GM12878 (cell line): ENCODE measurements at regions not wholly inside any gene's neighbourhood (a gene's known extent, or its start where the extent isn't known, plus 50 kb on each side); places are given as distances from the start of the nearest gene placed in this dataset.

Experiments used
- ATAC-seq: fragments of 200-7000 bp; cut with Tn5 transposase; 3 replicates; pipeline ENCODE4 v1.9.1; 2020; ENCODE audit warnings: mild to moderate bottlenecking, moderate library complexity
- BruUV-seq: library from RNA; stranded (reverse); fragments of 400-500 nt; replicated peaks from 2 replicates; lab custom pipeline; 2021; lab: Mats Ljungman, UMichigan
- CTCF ChIA-PET: fragments of 300-600 bp; sonication (Branson Sonifier 250); formaldehyde crosslinking; extraction: SDS; loops from one replicate; lab custom pipeline; 2021; ENCODE audit warnings: inconsistent platforms; lab: Yijun Ruan, JAX
- POLR2A ChIA-PET: fragments of 350-600 bp; formaldehyde crosslinking; extraction: SDS; loops from one replicate; lab custom pipeline; 2021; ENCODE audit warnings: inconsistent platforms; lab: Charles Lee
- RAD21 ChIA-PET: fragments of 300-600 bp; sonication (Branson Sonifier 250); formaldehyde crosslinking; loops from one replicate; lab custom pipeline; 2023; ENCODE audit warnings: antibody characterized with exemption; ENCODE audit not compliant: unreplicated experiment; lab: Charles Lee
- SMC1A ChIA-PET: fragments of 300-600 bp; sonication (Branson Sonifier 250); formaldehyde crosslinking; loops from one replicate; lab custom pipeline; 2023; ENCODE audit not compliant: unreplicated experiment, uncharacterized antibody; lab: Charles Lee
- DNase-seq: peaks from one replicate; pipeline ENCODE4 v3.0.0-alpha.2; 2011; ENCODE audit warnings: low read depth, low spot score
- FAIRE-seq: peaks from 3 replicates; lab custom pipeline; 2011; peaks lifted over from hg19 to GRCh38; lab: Jason Lieb, UNC
- H2AFZ ChIP-seq: 2 replicates; pipeline ENCODE4 v1.6.0; 2011; ENCODE audit warnings: low read depth, low read length, control low read depth; ENCODE audit not compliant: control insufficient read depth
- H3K27ac ChIP-seq: 2 replicates; pipeline ENCODE4 v1.5.1; 2011; ENCODE audit warnings: control low read depth; ENCODE audit not compliant: control insufficient read depth, insufficient read depth
- H3K27me3 ChIP-seq, 2 experiments: replicated peaks in 1 of 2; 2 replicates each; pipeline versions ENCODE4 v1.6.0 to v1.6.1; 2011; ENCODE audit warnings: low read length in 1 of 2; ENCODE audit not compliant: control insufficient read depth in 2 of 2, insufficient read depth in 2 of 2
- H3K36me3 ChIP-seq, 2 experiments: 2 replicates each; pipeline ENCODE4 v1.5.1; 2011; ENCODE audit warnings: low read length in 1 of 2; ENCODE audit not compliant: control insufficient read depth in 2 of 2, insufficient read depth in 2 of 2
- H3K4me1 ChIP-seq: 2 replicates; pipeline ENCODE4 v1.6.1; 2011; ENCODE audit warnings: mild to moderate bottlenecking, low read length, moderate library complexity, mixed read lengths; ENCODE audit not compliant: control insufficient read depth, insufficient read depth
- H3K4me2 ChIP-seq: 2 replicates; pipeline ENCODE4 v1.6.0; 2011; ENCODE audit warnings: control low read depth; ENCODE audit not compliant: control insufficient read depth, insufficient read depth
- H3K4me3 ChIP-seq: fragments of 200-600 bp; sonication (generic); 2 replicates; pipeline ENCODE4 v1.5.1; 2016
- H3K79me2 ChIP-seq: 2 replicates; pipeline ENCODE4 v1.6.0; 2011; ENCODE audit warnings: low read length; ENCODE audit not compliant: control insufficient read depth, insufficient read depth
- H3K9ac ChIP-seq: 2 replicates; pipeline ENCODE4 v1.8.0; 2011; ENCODE audit warnings: low read length, control low read depth, mixed read lengths; ENCODE audit not compliant: control insufficient read depth, insufficient read depth
- H3K9me3 ChIP-seq: replicated peaks from 3 replicates; pipeline ENCODE4 v1.5.1; 2011; ENCODE audit warnings: mild to moderate bottlenecking, low read length; ENCODE audit not compliant: control insufficient read depth, insufficient read depth
- H4K20me1 ChIP-seq: 2 replicates; pipeline ENCODE4 v1.6.0; 2011; ENCODE audit not compliant: control insufficient read depth, insufficient read depth
- MXI1 ChIP-seq: fragments of 150-350 bp; IDR thresholded peaks from 2 replicates; pipeline ENCODE4 v1.6.1; 2011; ENCODE audit warnings: low read depth, mild to moderate bottlenecking, inconsistent platforms, low read length, improper control_type of control experiment
- WGBS: methylation state at CpG from one replicate; pipeline ENCODE4 v1.1.6; 2016; ENCODE audit warnings: low lambda C conversion rate; ENCODE audit not compliant: insufficient replicate concordance, insufficient coverage; ENCODE audit errors: missing lambda C conversion rate; 5-methylcytosine and 5-hydroxymethylcytosine counted together
- in situ Hi-C: fragments of 300-500 bp; cut with MboI; formaldehyde crosslinking; loops from 9 replicates; pipeline ENCODE4 v1.14.3; 2018; ENCODE audit warnings: mixed read lengths
- intact Hi-C: fragments of 100-400 bp; cut with micrococcal nuclease; formaldehyde crosslinking; loops from one replicate; pipeline ENCODE4 v1.14.2; 2022; ENCODE audit not compliant: unreplicated experiment
- TF ChIP-seq, protein P1 (sequence below): fragments of 450-650 bp; IDR thresholded peaks from 2 replicates; pipeline ENCODE4 v1.6.1; 2017; ENCODE audit warnings: mild to moderate bottlenecking
- TF ChIP-seq, protein P2 (sequence below): IDR thresholded peaks from 2 replicates; pipeline ENCODE4 v1.6.1; 2012; ENCODE audit warnings: low read depth, low read length, improper control_type of control experiment

DNA sequence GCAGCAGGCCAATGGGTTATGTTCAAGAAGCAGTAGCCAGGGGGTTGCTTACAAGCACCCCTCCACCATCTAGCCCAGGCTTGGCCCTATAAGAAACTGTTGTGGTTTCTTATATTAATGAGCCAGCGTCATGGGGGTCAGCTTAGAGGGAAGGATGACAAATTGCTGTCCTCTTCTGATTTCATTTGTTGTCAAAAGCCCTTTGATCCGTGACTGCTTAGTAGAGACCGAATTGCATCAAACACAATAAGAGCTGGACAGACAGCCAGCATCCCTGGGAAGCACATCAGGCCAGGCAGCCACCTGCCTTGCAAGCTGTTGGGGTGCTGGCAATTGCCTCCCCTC lies 206.6 kb upstream of the SETBP1 start:
- ATAC-seq (peak; percentile 49), FAIRE-seq (no peak), DNase-seq (no peak)
- intact Hi-C loops (no loop called here), in situ Hi-C loops (no loop called here)
- H3K36me3 ChIP-seq = no peaks in the 10 kb centered on the region
- no peak overlapping the region for H2AFZ ChIP-seq
- no peaks in the 10 kb centered on the region for H3K4me1 ChIP-seq
- ChIA-PET POLR2A (no interaction called here), RAD21 (no interaction called here), CTCF (no interaction called here), SMC1A (no interaction called here)
- H3K9ac ChIP-seq = no peak overlapping the region
- no TSS peak for BruUV-seq
- H3K27me3 ChIP-seq = no peaks in the 10 kb centered on the region
- TF ChIP-seq, protein P1, sequence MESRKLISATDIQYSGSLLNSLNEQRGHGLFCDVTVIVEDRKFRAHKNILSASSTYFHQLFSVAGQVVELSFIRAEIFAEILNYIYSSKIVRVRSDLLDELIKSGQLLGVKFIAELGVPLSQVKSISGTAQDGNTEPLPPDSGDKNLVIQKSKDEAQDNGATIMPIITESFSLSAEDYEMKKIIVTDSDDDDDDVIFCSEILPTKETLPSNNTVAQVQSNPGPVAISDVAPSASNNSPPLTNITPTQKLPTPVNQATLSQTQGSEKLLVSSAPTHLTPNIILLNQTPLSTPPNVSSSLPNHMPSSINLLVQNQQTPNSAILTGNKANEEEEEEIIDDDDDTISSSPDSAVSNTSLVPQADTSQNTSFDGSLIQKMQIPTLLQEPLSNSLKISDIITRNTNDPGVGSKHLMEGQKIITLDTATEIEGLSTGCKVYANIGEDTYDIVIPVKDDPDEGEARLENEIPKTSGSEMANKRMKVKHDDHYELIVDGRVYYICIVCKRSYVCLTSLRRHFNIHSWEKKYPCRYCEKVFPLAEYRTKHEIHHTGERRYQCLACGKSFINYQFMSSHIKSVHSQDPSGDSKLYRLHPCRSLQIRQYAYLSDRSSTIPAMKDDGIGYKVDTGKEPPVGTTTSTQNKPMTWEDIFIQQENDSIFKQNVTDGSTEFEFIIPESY = no peak
- TF ChIP-seq MXI1 = no peak
- no peak overlapping the region for H3K27ac ChIP-seq
- no peaks in the 10 kb centered on the region for H3K9me3 ChIP-seq
- no peak overlapping the region for H3K4me3 ChIP-seq
- H3K4me2 ChIP-seq = no peak overlapping the region
- no peaks in the 10 kb centered on the region for H4K20me1 ChIP-seq
- no peaks in the 10 kb centered on the region for H3K79me2 ChIP-seq
- 0% methylated on average over 3 of the region's 3 CpGs for WGBS

DNA sequence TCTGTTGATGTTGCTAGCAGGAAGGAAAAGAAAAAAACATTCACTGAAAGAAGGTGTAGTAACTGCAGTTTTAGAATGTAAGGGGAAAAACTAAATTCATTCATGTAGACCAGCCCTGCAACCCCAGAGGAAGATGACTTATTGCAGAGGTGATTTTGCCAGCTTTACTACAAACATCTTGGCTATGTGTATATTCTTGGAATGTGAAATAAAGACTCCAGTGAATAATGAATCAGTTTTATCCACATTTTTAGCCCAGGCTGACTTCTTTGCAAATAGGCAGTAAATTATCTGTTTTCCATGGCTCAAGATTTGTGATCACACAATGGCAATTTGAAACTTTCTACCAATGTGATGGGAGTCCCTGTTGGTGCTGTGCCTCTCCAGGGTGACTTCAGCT lies 206.1 kb upstream of the SETBP1 start:
- no peak overlapping the region for H3K4me2 ChIP-seq
- BruUV-seq = no TSS peak
- ChIA-PET RAD21 (no interaction called here), SMC1A (no interaction called here), CTCF (no interaction called here), POLR2A (no interaction called here)
- intact Hi-C loops (no loop called here), in situ Hi-C loops (no loop called here)
- FAIRE-seq (no peak), DNase-seq (no peak), ATAC-seq (no peak)
- no peaks in the 10 kb centered on the region for H3K79me2 ChIP-seq
- H3K4me1 ChIP-seq = no peaks in the 10 kb centered on the region
- no peak overlapping the region for H3K27ac ChIP-seq
- H3K9me3 ChIP-seq = no peaks in the 10 kb centered on the region; the same call in 2 of the 3 replicates
- no peaks in the 10 kb centered on the region for H4K20me1 ChIP-seq
- TF ChIP-seq, protein P2, sequence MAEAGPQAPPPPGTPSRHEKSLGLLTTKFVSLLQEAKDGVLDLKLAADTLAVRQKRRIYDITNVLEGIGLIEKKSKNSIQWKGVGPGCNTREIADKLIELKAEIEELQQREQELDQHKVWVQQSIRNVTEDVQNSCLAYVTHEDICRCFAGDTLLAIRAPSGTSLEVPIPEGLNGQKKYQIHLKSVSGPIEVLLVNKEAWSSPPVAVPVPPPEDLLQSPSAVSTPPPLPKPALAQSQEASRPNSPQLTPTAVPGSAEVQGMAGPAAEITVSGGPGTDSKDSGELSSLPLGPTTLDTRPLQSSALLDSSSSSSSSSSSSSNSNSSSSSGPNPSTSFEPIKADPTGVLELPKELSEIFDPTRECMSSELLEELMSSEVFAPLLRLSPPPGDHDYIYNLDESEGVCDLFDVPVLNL = no peak
- H3K9ac ChIP-seq = no peak overlapping the region
- H3K27me3 ChIP-seq = no peaks in the 10 kb centered on the region
- H2AFZ ChIP-seq = no peak overlapping the region
- H3K36me3 ChIP-seq = no peaks in the 10 kb centered on the region
- H3K4me3 ChIP-seq = no peak overlapping the region
